Body of pancreas (tissue), 4 donors: ENCODE measurements at regions not wholly inside any gene's neighbourhood (a gene's known extent, or its start where the extent isn't known, plus 50 kb on each side); places are given as distances from the start of the nearest gene placed in this dataset.

Experiments used
- ATAC-seq: fragments of 150-250 bp; one replicate; pipeline ENCODE4 v1.9.1; 2016
- DNase-seq, 4 donors: peaks; one replicate each; pipeline ENCODE4 v3.0.0-alpha.2; 2019
- H3K27ac ChIP-seq, 4 donors: fragments of 200-600 bp; sonication (generic); 1 replicate in 3 of 4; 2 replicates in 1 of 4; pipeline versions ENCODE4 v1.5.1 to v1.6.1; 2016 to 2019; ENCODE audit warnings: mild to moderate bottlenecking in 1 of 4, mixed read lengths in 1 of 4, moderate library complexity in 1 of 4
- H3K27me3 ChIP-seq, 2 donors: fragments of 200-600 bp; sonication (generic); one replicate each; pipeline ENCODE4 v1.6.0; 2016; ENCODE audit warnings: mild to moderate bottlenecking in 1 of 2
- H3K36me3 ChIP-seq, 2 donors: fragments of 200-600 bp; sonication (generic); replicated peaks in 1 of 2; 2 replicates each; pipeline ENCODE4 v1.5.1; 2016; ENCODE audit warnings: low read depth in 2 of 2; ENCODE audit not compliant: insufficient read depth in 1 of 2
- H3K4me1 ChIP-seq: fragments of 200-600 bp; sonication (generic); one replicate; pipeline ENCODE4 v1.6.0; 2016
- H3K4me3 ChIP-seq, 2 donors: fragments of 200-600 bp; sonication (generic); 1 replicate in 1 of 2; 2 replicates in 1 of 2; pipeline ENCODE4 v1.5.1; 2016 to 2019
- H3K9me3 ChIP-seq, 3 donors: fragments of 200-600 bp; sonication (generic); 1 replicate in 2 of 3; 2 replicates in 1 of 3; pipeline ENCODE4 v1.5.1; 2016
- POLR2A ChIP-seq, 3 donors: fragments of 450-650 bp; IDR thresholded peaks; one replicate each; pipeline ENCODE4 v1.6.1; 2016; ENCODE audit warnings: antibody characterized with exemption in 3 of 3, mild to moderate bottlenecking in 2 of 3
- WGBS, 2 donors: methylation state at CpG; one replicate each; pipeline ENCODE4 v1.1.5; 2017; 5-methylcytosine and 5-hydroxymethylcytosine counted together
- intact Hi-C: fragments of 100-400 bp; cut with DNase I; formaldehyde crosslinking; loops from one replicate; pipeline ENCODE4 v1.15.1; 2023
- TF ChIP-seq, protein P1 (sequence below), 7 experiments: fragments of 450-650 bp in 4 of 7; fragments of 200-600 bp in 3 of 7; sonication (generic) in 3 of 7; IDR thresholded peaks; one replicate each; pipeline ENCODE4 v1.5.1; 2016 to 2019; ENCODE audit warnings: antibody characterized with exemption in 7 of 7

DNA sequence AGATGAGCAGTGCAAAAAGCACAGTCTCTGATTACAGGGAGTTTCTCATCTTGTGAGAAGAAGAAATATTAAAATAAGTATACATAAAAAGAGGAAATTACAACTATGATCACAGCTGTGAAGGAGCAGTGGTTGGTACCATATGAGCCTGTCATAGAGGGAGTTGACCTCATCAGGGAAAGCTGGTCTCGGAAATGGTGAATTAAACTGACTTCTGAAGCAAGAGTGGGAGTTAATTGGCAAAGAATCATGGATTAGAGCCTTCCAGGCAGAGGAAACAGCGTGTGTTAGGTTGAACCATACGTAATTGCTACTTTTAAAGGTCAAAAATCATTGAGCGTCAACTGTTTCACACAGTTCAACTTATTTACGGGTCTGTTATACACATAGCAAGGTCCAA lies 539.1 kb downstream of the EDEM1 start:
- Histone ChIP-seq H3K4me3 (no peak overlapping the region), H3K4me1 (no peaks in the 10 kb centered on the region), H3K36me3 (no peaks in the 10 kb centered on the region), H3K27me3 (no peaks in the 10 kb centered on the region), H3K27ac (no peak overlapping the region), H3K9me3 (no peaks in the 10 kb centered on the region)
- ATAC-seq (no peak), DNase-seq (no peak)
- TF ChIP-seq, protein P1, sequence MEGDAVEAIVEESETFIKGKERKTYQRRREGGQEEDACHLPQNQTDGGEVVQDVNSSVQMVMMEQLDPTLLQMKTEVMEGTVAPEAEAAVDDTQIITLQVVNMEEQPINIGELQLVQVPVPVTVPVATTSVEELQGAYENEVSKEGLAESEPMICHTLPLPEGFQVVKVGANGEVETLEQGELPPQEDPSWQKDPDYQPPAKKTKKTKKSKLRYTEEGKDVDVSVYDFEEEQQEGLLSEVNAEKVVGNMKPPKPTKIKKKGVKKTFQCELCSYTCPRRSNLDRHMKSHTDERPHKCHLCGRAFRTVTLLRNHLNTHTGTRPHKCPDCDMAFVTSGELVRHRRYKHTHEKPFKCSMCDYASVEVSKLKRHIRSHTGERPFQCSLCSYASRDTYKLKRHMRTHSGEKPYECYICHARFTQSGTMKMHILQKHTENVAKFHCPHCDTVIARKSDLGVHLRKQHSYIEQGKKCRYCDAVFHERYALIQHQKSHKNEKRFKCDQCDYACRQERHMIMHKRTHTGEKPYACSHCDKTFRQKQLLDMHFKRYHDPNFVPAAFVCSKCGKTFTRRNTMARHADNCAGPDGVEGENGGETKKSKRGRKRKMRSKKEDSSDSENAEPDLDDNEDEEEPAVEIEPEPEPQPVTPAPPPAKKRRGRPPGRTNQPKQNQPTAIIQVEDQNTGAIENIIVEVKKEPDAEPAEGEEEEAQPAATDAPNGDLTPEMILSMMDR (IDR thresholded peaks at IDR 0.05): no peak
- no peak for TF ChIP-seq POLR2A (IDR thresholded peaks at IDR 0.05)
- intact Hi-C loops: no loop called here
- 66 to 69% methylated on average over 5 of the region's 5 CpGs for WGBS, 2 donors

DNA sequence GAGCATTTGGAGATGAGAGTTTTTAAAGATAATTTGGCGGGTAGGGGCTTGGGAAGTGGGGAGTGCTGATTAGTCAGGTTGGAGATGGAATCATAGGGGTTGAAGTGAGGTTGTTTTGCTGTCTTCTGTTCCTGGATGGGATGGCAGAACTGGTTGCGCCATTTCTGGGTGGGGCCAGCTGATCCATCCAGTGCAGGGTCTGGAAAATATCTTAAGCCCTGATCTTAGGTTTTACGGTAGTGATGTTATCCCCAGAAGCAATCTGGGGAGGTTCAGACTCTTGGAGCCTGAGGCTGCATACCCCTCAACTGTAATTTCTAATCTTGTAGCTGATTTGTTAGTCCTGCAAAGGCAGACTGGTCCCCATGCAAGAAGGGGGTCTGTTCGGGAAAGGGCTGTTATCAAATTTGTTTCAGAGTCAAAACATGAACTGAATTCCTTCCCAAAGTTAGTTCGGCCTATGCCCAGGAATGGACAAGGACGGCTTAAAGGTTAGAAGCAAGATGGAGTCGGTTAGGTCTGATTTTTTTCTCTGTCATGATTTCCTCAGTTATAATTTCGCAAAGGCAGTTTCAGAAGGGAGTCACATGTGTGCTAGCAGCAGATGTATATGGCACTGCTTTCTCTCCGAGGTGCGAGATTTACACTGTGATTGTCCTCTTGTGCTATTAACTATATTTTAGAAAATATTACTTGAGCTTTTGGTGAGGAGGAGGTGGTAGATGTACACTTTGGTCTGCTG lies 540.4 kb downstream of the EDEM1 start:
- no peak overlapping the region for H3K27ac ChIP-seq
- intact Hi-C loops: no loop called here
- H3K36me3 ChIP-seq: no peaks in the 10 kb centered on the region
- H3K27me3 ChIP-seq: no peaks in the 10 kb centered on the region
- no peaks in the 10 kb centered on the region for H3K9me3 ChIP-seq
- WGBS, 2 donors: 74 to 80% methylated on average over 10 of the region's 10 CpGs
- TF ChIP-seq POLR2A (IDR thresholded peaks at IDR 0.05): no peak
- TF ChIP-seq, protein P1 (IDR thresholded peaks at IDR 0.05): no peak
- no peak overlapping the region for H3K4me3 ChIP-seq
- no peaks in the 10 kb centered on the region for H3K4me1 ChIP-seq
- ATAC-seq (no peak), DNase-seq (no peak)

DNA sequence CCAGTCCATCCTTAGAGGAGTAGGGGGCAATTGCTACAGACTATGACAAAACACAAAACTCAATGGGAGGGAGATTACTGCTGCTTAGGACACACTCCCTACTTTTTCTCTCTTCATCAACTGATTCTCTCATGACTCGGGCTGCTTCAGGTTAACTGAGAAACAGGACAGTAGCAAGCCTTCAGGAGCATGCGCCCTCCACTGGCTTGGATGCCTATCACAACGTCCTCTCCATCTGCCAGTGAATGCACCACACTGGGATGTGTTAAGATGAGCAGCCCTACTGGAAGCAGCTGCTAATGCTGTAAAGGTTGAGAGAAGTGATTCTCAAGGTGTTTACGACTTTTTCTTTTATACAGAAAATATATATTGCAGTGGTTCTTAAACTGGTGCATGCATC lies 542.3 kb downstream of the EDEM1 start:
- Histone ChIP-seq H3K27ac (no peak overlapping the region), H3K4me1 (no peaks in the 10 kb centered on the region), H3K27me3 (no peaks in the 10 kb centered on the region), H3K4me3 (no peak overlapping the region), H3K9me3 (no peaks in the 10 kb centered on the region), H3K36me3 (no peaks in the 10 kb centered on the region)
- WGBS, 2 donors: 60 to 65% methylated on average over 4 of the region's 4 CpGs
- DNase-seq (no peak), ATAC-seq (no peak)
- intact Hi-C loops: no loop called here
- TF ChIP-seq, protein P1 (IDR thresholded peaks at IDR 0.05): no peak
- TF ChIP-seq POLR2A (IDR thresholded peaks at IDR 0.05): no peak

DNA sequence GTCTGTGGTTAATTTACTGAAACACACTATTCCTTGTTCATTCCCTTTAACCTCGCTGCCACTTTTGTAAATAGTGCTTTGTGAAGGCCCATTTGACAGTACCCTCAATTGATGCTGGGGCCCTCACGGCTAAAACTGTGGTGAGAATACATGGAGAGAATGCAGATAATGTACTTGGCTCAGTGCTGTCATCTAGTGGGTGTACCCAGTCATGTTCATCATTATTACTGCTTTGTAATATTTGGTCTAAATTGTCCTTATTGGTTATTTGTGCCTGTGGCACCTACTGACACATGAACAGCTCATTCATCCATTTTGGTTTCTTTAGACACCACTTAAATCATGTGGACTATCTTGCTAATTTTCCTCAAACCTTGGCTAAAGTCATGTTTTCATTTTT lies 543.6 kb downstream of the EDEM1 start:
- H3K4me3 ChIP-seq: no peak overlapping the region
- no peaks in the 10 kb centered on the region for H3K4me1 ChIP-seq
- DNase-seq (no peak), ATAC-seq (no peak)
- no peak overlapping the region for H3K27ac ChIP-seq
- intact Hi-C loops: no loop called here
- TF ChIP-seq POLR2A (IDR thresholded peaks at IDR 0.05): no peak
- TF ChIP-seq, protein P1 (IDR thresholded peaks at IDR 0.05): peak in 6 of 7 experiments; percentile 15 to 35 (median 23)
- no peaks in the 10 kb centered on the region for H3K9me3 ChIP-seq
- H3K27me3 ChIP-seq: no peaks in the 10 kb centered on the region
- 48 to 61% methylated on average over 2 of the region's 2 CpGs for WGBS, 2 donors
- H3K36me3 ChIP-seq: no peaks in the 10 kb centered on the region

DNA sequence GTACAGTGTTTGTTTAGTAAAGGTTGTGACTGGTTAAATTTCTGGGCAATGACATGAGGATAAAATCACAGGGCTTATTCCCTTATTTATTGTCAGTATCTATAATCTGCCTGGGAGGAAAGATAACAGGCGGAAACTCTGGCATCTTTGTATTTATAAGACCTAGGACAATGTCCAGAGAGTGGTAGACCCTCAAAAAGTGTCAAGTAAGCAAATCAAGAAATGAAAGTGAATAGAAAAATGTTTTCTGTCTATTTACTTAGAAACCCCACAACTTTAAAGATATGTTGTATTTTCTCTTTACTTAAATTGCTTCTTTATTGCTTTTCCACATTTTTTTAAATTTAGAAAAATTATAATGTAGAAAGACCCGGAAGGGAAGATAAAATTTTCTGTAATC lies 544.6 kb downstream of the EDEM1 start:
- H3K27me3 ChIP-seq: no peaks in the 10 kb centered on the region
- H3K27ac ChIP-seq: no peak overlapping the region
- DNase-seq: no peak
- H3K4me3 ChIP-seq: no peak overlapping the region
- no peaks in the 10 kb centered on the region for H3K9me3 ChIP-seq
- no peaks in the 10 kb centered on the region for H3K36me3 ChIP-seq
- TF ChIP-seq POLR2A (IDR thresholded peaks at IDR 0.05): no peak
- TF ChIP-seq, protein P1 (IDR thresholded peaks at IDR 0.05): no peak
- no peak for ATAC-seq
- no peaks in the 10 kb centered on the region for H3K4me1 ChIP-seq
- intact Hi-C loops: no loop called here
- WGBS, 2 donors: 22 to 44% methylated on average over 2 of the region's 2 CpGs
